Hematopoietic multipotent progenitor cell treated with erythropoietin and hydrocortisone succinate and interleukin-3 and kit ligand, for 4 days (in vitro differentiated cells): ENCODE measurements at regions not wholly inside any gene's neighbourhood (a gene's known extent, or its start where the extent isn't known, plus 50 kb on each side); places are given as distances from the start of the nearest gene placed in this dataset.

Experiments
- DNase-seq: peaks from one replicate; pipeline ENCODE4 v3.0.0-alpha.2; 2015

DNA sequence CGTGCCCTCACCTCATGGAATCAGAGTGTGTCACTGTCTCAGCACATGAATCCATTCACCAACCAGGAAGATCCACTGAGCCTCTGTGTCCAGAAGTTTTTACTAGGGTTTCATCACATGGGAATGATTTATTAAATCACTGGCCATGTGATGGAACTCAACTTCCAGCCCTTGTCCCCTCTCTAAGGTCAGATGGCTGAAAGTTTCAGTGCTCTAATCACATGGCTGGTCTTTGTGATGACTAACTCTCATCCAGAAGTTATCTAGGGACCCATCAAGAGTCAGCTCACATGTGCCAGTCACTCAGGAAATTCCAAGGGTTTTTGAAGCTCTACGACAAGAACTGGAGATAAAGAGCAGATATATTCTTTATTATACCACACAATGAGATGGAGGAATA lies 140.5 kb upstream of the GYPC start:
- no peak for DNase-seq

DNA sequence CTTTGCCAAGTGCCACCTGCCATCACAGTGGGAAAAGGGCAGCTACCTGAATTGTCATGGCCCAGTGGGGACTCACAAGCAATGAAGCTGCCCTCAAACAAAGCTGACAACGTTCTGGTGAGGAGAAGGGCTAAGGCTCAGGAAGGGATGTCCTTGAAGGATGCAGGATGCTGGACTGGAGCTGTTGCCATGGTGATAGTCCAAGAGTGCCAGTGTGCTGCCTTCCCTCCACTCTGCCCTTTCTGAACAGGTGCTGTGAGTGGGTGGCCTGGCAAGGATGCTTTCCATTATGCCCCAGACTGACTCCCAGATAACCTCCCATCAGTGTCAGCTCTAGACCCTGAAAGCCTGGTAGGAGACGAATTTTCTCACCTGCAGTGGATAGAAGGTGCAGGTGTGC lies 137.8 kb upstream of the GYPC start:
- DNase-seq = no peak

DNA sequence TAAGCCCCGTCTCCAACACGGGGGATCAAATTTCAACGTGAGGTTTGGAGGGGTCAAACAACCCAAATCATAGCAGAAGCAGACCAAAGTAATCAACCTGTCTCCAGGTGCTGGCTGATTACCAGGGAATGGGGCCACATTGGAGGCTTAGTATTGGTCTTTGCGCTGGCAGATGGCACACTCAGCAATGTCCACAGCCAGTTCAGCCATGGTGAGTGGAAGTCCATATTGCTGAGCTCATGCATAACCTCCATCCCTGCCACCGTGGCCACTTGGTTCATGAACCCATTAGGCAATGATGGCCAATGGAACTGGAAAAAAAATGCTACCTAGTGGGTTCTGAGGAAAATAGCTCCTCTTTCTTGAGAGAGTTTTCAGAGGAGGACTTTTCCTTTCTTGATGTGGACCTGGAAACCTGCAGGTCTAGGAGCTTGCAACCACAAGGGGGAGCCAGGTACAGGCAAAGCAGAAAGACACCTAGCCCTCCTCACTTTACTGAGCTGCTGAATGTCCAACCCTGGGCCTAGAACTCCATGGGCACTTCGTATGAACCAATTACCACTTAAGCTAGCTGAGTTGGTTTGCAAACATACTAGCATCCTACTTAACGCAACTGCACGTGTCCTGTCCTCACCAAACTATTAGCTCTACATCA lies 128.0 kb upstream of the GYPC start:
- peak; percentile 84 for DNase-seq

DNA sequence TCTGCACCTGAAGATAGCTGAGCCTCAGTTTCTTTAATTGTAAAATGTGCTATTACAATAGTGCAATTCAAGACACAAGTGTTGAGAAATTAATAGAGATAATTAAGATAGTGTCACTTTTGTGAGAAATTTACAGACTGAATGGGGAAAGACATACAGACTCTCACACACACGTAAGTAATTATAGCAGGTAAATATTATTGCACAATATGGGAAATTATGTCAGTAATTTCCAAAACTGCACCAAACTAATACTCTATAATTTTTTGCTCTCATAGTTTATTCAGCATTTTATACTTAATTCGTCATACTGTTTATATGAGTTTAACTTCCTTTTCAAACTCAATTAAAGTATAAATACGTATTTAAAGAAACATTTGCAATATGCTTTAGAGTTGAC lies 124.9 kb upstream of the GYPC start:
- no peak for DNase-seq

DNA sequence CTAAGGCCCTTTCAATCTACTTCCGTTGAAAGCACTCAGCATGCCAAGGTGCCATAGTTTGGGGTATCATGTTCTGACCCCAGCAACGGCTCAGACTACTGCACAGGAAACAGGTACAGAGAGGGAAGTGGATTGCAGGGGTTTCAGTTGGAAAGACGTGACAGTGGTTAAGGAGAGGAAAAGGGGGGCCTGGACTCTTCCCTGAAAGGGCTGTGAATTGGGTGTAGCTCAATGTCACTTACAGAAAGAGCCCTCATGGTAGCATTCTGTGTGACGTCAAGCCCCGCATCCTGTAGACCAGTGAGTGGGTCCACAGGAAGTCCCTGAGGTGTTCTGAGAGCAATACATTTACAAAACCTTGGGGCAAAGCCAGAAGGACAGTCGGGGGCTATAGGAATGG lies 121.5 kb upstream of the GYPC start:
- peak; percentile 72 for DNase-seq

DNA sequence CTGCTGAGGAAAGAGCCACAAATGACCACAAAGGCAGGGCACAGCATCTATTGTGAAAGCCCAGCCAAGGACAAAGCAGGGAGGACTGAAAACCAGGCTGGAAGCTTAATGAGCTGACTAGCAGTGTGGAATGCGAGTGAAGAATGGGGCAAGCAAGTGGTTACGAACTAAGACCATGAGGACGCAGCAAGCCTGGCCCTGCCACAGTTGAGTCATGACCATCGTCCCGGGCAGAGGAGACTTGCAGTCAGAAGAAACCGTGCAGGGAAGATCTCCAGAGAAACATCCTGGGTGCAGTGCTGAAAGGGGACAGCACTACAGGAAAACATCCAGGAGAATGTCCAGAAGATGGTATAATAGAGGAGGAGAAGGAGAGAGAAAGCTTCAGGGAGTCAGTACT lies 120.5 kb upstream of the GYPC start:
- no peak for DNase-seq

DNA sequence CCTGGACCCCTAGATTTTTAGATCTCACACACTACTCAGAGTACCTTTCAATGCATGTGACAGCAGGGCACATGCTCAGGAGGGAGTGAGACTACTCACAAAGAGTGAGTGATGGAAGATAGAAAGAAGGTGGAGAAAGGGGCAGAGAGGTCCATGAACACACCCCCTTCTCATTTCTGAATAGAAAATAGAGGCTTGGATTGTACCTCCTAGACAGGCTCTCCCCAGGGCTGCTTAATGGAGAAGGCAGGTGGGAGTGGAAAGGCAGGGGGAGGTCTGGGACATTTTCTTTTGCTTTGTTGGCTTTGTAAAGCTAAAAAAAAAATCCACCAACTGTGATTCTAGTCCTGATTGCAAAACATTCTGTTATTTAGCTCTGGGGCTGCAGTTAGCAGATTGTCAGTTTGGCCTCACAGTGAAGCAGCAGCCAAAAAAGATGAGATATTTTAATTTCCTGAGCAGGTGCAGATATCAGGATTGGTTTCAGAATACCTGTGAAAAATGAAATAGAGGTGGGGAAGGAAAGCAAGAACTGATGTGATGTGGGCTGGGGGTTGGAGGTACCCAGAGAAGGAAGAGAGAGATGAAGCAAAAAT lies 119.3 kb upstream of the GYPC start:
- DNase-seq = peak; percentile 33

DNA sequence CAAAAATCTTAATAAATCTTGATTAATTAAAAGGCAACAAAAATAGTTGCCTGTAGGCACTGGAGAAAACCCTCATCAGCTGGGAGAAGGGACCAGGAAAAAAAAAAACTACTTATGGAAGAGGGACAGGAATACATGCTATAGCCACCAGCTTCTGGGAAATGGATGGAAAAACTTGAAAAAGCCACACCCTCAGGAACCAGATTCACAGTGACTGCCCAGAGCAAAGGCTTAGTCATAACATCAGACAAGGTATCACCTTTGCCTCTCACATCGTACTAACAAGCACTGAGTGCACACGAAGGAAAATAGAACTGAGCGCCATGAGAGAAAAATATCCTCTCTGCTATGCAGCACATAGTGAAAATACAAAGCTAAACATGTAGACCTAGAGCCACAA lies 116.9 kb upstream of the GYPC start:
- no peak for DNase-seq

DNA sequence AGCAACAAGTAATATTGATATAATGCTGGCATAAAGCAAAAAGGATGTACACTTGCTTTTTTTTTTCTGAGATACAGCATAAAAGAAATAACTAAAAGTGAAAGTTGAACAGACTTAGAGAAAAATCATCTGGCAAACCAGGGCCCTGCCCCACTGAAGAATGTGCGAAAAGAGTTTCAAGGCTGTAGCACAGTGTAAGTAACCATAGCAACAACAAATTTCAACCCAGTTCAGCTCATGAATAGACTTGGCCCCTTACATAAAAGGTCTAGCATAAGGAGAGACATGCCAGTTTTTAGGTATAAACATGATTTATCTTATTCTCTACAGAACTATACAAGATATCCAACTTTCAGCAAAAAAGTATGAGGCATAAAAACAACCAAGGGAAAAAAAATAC lies 113.7 kb upstream of the GYPC start:
- DNase-seq = no peak

DNA sequence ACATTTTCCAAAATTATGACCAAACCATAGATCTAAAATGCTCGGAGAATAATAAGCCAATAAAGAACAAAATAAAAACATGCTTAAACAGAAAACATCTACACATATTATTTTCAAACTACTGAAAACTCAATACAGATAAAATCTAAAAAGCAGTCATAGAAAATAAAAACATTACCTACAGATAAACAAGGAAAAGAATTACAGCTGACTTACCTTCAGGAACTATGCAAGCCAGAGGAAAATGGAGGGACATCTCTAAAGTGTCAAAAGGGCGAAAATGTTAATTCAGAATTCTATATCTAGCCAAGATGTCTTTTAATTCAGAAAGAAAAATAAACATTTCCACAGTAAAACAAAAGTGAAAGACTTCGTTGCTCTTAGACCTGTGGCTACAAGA lies 112.9 kb upstream of the GYPC start:
- peak; percentile 43 for DNase-seq

DNA sequence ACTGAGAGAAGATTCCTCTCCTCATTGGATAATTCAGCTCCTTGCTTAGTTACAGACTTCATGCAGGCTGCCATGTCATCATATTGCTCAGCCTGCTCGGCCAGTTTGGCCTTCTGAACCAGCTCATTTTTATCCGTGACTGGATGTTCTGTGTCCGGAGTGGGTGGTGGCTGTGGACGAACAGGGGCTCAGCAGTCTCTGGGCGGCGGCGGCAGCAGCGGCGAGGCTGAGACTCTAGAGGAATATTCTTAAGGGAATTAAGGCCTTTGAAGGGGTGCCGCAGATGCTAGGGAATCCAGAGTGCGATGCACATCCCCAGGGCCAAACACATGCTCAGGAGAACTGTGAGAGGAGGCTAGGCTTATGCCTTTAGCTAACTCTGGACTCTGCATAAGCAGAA lies 97.9 kb upstream of the GYPC start:
- no peak for DNase-seq

DNA sequence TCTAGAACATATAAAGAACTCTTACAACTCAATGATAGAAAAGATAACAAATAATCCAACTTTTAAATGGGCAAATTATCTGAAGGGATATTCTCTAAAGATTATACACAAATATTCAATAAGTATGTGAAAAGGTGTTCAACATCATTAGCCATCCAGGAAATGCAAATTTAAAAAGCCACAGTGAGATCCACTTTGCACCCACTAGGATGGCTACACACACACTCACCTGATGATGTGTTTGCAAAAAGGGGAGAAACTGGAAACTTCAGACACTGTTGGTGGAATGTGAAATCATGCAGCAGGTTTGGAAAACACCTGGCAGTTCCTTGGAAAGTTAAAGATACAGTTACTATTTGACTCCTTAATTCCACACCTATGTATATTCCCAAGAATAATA lies 87.2 kb upstream of the GYPC start:
- DNase-seq = no peak

DNA sequence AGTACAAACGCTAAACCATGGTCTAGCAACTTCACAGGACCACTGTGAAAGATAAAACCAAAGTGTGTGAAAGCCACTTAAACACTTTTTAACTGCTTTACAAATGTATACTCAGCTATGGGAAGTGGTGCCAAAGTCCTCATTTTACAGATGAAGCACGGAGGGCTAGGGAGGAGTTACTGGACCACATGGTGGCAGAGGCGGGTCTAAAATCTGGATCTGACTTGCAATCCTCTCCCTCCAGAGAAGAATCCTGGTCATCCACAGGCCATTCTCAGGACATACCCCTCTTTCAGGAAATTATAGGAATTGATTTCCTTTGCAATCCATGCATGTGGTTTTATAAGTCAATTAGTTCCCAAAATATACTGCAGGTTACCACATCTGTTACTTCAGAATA lies 84.6 kb upstream of the GYPC start:
- peak; percentile 4 for DNase-seq

DNA sequence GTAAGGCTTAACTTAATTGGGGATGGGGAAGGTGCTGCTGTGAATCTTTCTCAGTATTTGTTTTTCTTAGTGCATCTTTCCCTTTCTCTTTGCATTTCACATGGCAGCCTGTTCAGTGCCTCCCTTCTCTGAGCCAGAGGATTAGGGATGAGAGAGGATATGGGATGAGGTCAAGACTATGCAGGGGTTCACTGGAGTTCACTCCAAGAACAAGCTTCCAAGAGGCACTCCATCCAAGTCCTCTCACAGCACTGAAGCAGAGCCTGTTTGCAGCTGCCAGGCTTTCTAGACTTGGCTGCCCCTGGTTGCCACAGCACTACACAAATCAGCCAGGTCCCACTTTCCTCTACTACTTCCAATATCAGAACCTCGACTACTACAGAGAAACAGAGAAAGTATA lies 80.3 kb upstream of the GYPC start:
- DNase-seq = no peak

DNA sequence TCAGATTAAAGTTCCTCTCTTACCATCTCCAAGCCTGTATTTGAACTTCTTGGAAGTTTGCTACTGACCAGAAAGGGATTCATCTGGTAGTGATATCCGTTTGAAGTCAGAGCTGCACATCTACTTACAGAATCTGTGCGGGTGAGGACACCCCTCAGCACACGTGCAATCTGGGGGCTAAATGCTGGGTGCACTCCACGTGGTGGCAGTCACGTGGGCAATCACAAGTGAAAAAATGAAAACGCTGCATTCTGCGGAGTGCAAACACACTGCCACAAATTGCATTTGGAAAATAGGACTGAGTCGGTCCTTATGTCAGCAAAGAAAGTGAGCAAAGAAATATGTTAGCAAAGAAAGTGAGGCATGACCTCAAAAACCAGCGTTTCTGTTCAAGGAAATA lies 76.1 kb upstream of the GYPC start:
- no peak for DNase-seq

DNA sequence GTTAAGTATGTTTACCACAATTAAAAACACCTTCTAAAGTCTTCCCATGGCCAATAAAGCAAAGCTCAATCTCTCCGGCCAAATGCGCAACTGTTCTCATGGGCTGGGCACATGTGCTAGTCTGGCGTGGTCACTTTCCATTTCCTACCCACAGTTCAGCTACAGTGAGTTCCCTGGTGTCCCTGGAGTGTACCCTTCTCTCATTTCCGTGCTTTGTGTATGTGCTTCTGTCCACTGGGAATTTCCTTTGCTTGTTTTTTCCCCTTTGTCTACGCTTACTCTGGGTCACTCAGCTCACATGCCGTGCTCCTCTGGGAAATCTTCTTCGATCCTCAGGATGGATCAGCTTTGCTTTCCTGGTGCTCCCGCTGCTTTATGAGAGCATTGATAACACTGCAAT lies 69.6 kb upstream of the GYPC start:
- DNase-seq = no peak

DNA sequence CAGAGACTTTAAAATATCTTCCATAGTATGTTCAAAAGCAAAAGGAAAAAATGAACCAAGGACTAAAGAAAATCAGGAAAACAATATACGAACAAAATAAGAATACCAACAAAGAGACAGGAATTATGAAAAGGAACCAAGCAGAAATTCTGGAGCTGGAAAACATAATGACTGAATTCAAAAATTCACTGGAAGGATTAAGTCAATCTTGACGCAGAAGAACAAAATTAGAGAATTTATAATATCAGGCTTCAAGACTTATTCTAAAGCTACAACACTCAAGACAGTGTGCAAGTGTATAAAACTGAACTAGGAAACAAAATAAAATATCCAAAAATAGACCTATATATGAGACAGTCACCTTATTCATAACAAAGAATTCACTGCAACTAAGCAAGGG lies 56.9 kb upstream of the GYPC start:
- DNase-seq = no peak

DNA sequence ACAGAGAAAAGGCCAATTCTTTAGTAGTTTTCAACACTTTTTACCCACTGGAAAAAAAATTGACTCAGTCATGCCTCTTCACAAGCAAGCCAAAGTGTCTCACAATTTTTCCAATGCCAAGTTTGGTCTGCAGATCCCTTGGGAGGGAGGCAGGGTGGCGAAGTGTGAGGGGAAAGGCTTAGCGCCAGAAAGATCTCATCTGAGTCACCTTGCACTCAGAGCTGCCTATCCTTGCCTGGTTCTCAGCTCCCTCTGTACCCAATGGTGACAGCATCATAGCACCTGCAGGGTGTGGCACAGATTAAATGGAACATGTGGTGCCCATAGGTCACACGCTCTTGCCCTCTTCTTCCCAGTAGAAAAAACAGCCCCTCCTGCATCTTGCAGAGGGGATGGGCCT lies 55.2 kb upstream of the GYPC start:
- no peak for DNase-seq

DNA sequence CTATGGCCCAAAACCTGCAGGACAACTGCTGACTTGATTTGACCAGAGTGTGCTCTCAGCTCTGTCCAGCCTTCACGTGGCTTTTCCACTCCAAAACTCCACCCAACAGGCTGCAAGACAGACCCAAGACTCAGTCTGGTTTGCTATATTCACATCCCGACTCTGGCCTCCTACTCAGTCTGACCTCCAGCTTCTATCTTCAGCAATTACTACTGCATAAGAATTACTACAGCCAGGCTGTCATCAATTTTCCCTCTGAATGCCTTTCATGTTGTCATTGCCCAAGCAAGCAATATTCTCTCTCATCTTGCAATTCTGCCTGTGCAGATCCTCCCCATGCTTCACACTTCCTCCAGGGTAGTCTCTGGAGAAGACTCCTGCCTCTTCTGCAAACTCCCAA lies 53.6 kb upstream of the GYPC start:
- DNase-seq = no peak
